ENCODE measurements at regions not wholly inside any gene's neighbourhood (a gene's known extent, or its start where the extent isn't known, plus 50 kb on each side); places are given as distances from the start of the nearest gene placed in this dataset.

DNA sequence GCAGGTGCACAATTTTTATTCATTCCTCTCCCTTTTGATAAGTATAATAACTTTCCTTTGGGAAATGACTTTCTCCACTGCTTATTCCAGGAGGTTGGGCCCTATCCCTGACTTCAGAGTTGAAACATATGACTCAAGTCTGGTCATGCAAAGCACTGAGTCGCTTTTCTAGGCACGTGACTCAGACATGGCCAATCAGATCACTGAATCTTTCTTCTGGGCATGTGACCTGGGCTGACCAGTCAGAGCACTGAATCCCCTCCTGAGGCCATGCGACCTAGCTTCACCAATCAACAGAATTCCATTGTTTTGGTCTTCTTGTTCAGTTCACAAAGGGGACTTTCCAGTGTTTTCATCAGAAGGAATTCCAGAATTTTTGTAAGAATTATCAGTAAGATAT lies 377.1 kb upstream of the KITLG start:
- TF ChIP-seq, protein P1, sequence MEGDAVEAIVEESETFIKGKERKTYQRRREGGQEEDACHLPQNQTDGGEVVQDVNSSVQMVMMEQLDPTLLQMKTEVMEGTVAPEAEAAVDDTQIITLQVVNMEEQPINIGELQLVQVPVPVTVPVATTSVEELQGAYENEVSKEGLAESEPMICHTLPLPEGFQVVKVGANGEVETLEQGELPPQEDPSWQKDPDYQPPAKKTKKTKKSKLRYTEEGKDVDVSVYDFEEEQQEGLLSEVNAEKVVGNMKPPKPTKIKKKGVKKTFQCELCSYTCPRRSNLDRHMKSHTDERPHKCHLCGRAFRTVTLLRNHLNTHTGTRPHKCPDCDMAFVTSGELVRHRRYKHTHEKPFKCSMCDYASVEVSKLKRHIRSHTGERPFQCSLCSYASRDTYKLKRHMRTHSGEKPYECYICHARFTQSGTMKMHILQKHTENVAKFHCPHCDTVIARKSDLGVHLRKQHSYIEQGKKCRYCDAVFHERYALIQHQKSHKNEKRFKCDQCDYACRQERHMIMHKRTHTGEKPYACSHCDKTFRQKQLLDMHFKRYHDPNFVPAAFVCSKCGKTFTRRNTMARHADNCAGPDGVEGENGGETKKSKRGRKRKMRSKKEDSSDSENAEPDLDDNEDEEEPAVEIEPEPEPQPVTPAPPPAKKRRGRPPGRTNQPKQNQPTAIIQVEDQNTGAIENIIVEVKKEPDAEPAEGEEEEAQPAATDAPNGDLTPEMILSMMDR (conservative IDR thresholded peaks at IDR 0.05), result no peak
- no peak for TF ChIP-seq EZH2 (IDR thresholded peaks at IDR 0.05; ENCODE audit: low read depth)
